ENCODE measurements at regions not wholly inside any gene's neighbourhood (a gene's known extent, or its start where the extent isn't known, plus 50 kb on each side); places are given as distances from the start of the nearest gene placed in this dataset.

- Histone ChIP-seq H3K9me3 (ENCODE audit: control insufficient read depth, low read depth, low read length) (no peaks in the 10 kb centered on the region), H3K27me3 (ENCODE audit: control insufficient read depth, insufficient read depth, low read length) (no peaks in the 10 kb centered on the region), H3K36me3 (ENCODE audit: control insufficient read depth, insufficient read depth, low read length) (no peaks in the 10 kb centered on the region), H3K4me3 (ENCODE audit: low read length) (no peak overlapping the region), H3K27ac (ENCODE audit: low read length) (no peak overlapping the region), H3K4me1 (ENCODE audit: control insufficient read depth, insufficient read depth, low read length) (no peaks in the 10 kb centered on the region)
- DNase-seq: no peak
Observed at GRCh38 chr15:66857694-66858093, 155.7 kb downstream of the SMAD6 start.

GRCh38 chr15:66858423-66859207 lies 156.6 kb downstream of the SMAD6 start:
- no peak for DNase-seq
- Histone ChIP-seq H3K4me1 (ENCODE audit: control insufficient read depth, insufficient read depth, low read length) (no peaks in the 10 kb centered on the region), H3K27me3 (ENCODE audit: control insufficient read depth, insufficient read depth, low read length) (no peaks in the 10 kb centered on the region), H3K36me3 (ENCODE audit: control insufficient read depth, insufficient read depth, low read length) (no peaks in the 10 kb centered on the region), H3K9me3 (ENCODE audit: control insufficient read depth, low read depth, low read length) (no peaks in the 10 kb centered on the region), H3K4me3 (ENCODE audit: low read length) (no peak overlapping the region), H3K27ac (ENCODE audit: low read length) (no peak overlapping the region)
- WGBS (ENCODE audit: insufficient coverage, low lambda C conversion rate): 93% methylated on average over 3 of the region's 7 CpGs

- Histone ChIP-seq H3K4me1 (ENCODE audit: control insufficient read depth, insufficient read depth, low read length) (no peaks in the 10 kb centered on the region), H3K36me3 (ENCODE audit: control insufficient read depth, insufficient read depth, low read length) (no peaks in the 10 kb centered on the region), H3K4me3 (ENCODE audit: low read length) (no peak overlapping the region), H3K9me3 (ENCODE audit: control insufficient read depth, low read depth, low read length) (no peaks in the 10 kb centered on the region), H3K27me3 (ENCODE audit: control insufficient read depth, insufficient read depth, low read length) (no peaks in the 10 kb centered on the region), H3K27ac (ENCODE audit: low read length) (no peak overlapping the region)
- no CpG with 5 or more reads among the region's 8 CpGs for WGBS (ENCODE audit: insufficient coverage, low lambda C conversion rate)
- no peak for DNase-seq
Observed at GRCh38 chr15:66859688-66860253, 157.7 kb downstream of the SMAD6 start.

- no peaks in the 10 kb centered on the region for H3K9me3 ChIP-seq (ENCODE audit: control insufficient read depth, low read depth, low read length)
- no CpG with 5 or more reads among the region's 3 CpGs for WGBS (ENCODE audit: insufficient coverage, low lambda C conversion rate)
- no peaks in the 10 kb centered on the region for H3K4me1 ChIP-seq (ENCODE audit: control insufficient read depth, insufficient read depth, low read length)
- H3K27ac ChIP-seq (ENCODE audit: low read length): no peak overlapping the region
- no peaks in the 10 kb centered on the region for H3K27me3 ChIP-seq (ENCODE audit: control insufficient read depth, insufficient read depth, low read length)
- no peaks in the 10 kb centered on the region for H3K36me3 ChIP-seq (ENCODE audit: control insufficient read depth, insufficient read depth, low read length)
- no peak overlapping the region for H3K4me3 ChIP-seq (ENCODE audit: low read length)
- DNase-seq: no peak
Observed at GRCh38 chr15:66860844-66861243, 158.8 kb downstream of the SMAD6 start.

- no peak overlapping the region for H3K27ac ChIP-seq (ENCODE audit: low read length)
- no peak overlapping the region for H3K4me3 ChIP-seq (ENCODE audit: low read length)
- no peaks in the 10 kb centered on the region for H3K36me3 ChIP-seq (ENCODE audit: control insufficient read depth, insufficient read depth, low read length)
- WGBS (ENCODE audit: insufficient coverage, low lambda C conversion rate): 92% methylated on average over 2 of the region's 10 CpGs
- H3K4me1 ChIP-seq (ENCODE audit: control insufficient read depth, insufficient read depth, low read length): no peaks in the 10 kb centered on the region
- H3K9me3 ChIP-seq (ENCODE audit: control insufficient read depth, low read depth, low read length): no peaks in the 10 kb centered on the region
- no peaks in the 10 kb centered on the region for H3K27me3 ChIP-seq (ENCODE audit: control insufficient read depth, insufficient read depth, low read length)
- no peak for DNase-seq
Observed at GRCh38 chr15:66862111-66862939, 160.3 kb downstream of the SMAD6 start.

GRCh38 chr15:66862940-66863335 lies 160.9 kb downstream of the SMAD6 start:
- Histone ChIP-seq H3K4me1 (ENCODE audit: control insufficient read depth, insufficient read depth, low read length) (no peaks in the 10 kb centered on the region), H3K27ac (ENCODE audit: low read length) (no peak overlapping the region), H3K9me3 (ENCODE audit: control insufficient read depth, low read depth, low read length) (no peaks in the 10 kb centered on the region), H3K4me3 (ENCODE audit: low read length) (no peak overlapping the region), H3K36me3 (ENCODE audit: control insufficient read depth, insufficient read depth, low read length) (no peaks in the 10 kb centered on the region), H3K27me3 (ENCODE audit: control insufficient read depth, insufficient read depth, low read length) (no peaks in the 10 kb centered on the region)
- WGBS (ENCODE audit: insufficient coverage, low lambda C conversion rate): no CpG with 5 or more reads among the region's 9 CpGs
- DNase-seq: peak; percentile 80 to 83

GRCh38 chr15:66863390-66864085 lies 161.5 kb downstream of the SMAD6 start:
- no peaks in the 10 kb centered on the region for H3K9me3 ChIP-seq (ENCODE audit: control insufficient read depth, low read depth, low read length)
- H3K36me3 ChIP-seq (ENCODE audit: control insufficient read depth, insufficient read depth, low read length): no peaks in the 10 kb centered on the region
- no peak for DNase-seq
- H3K27ac ChIP-seq (ENCODE audit: low read length): no peak overlapping the region
- no CpG with 5 or more reads among the region's 2 CpGs for WGBS (ENCODE audit: insufficient coverage, low lambda C conversion rate)
- no peak overlapping the region for H3K4me3 ChIP-seq (ENCODE audit: low read length)
- no peaks in the 10 kb centered on the region for H3K4me1 ChIP-seq (ENCODE audit: control insufficient read depth, insufficient read depth, low read length)
- H3K27me3 ChIP-seq (ENCODE audit: control insufficient read depth, insufficient read depth, low read length): no peaks in the 10 kb centered on the region

- Histone ChIP-seq H3K9me3 (ENCODE audit: control insufficient read depth, low read depth, low read length) (no peaks in the 10 kb centered on the region), H3K27ac (ENCODE audit: low read length) (no peak overlapping the region), H3K4me1 (ENCODE audit: control insufficient read depth, insufficient read depth, low read length) (no peaks in the 10 kb centered on the region), H3K27me3 (ENCODE audit: control insufficient read depth, insufficient read depth, low read length) (peaks cover 4% of the 10 kb centered on the region), H3K36me3 (ENCODE audit: control insufficient read depth, insufficient read depth, low read length) (no peaks in the 10 kb centered on the region), H3K4me3 (ENCODE audit: low read length) (no peak overlapping the region)
- no peak for DNase-seq
- no CpG with 5 or more reads among the region's 9 CpGs for WGBS (ENCODE audit: insufficient coverage, low lambda C conversion rate)
Observed at GRCh38 chr15:66864086-66864830, 162.2 kb downstream of the SMAD6 start.

- Histone ChIP-seq H3K27me3 (ENCODE audit: control insufficient read depth, insufficient read depth, low read length) (peaks cover 4% of the 10 kb centered on the region), H3K4me3 (ENCODE audit: low read length) (no peak overlapping the region), H3K9me3 (ENCODE audit: control insufficient read depth, low read depth, low read length) (no peaks in the 10 kb centered on the region), H3K27ac (ENCODE audit: low read length) (no peak overlapping the region), H3K36me3 (ENCODE audit: control insufficient read depth, insufficient read depth, low read length) (no peaks in the 10 kb centered on the region), H3K4me1 (ENCODE audit: control insufficient read depth, insufficient read depth, low read length) (no peaks in the 10 kb centered on the region)
- no CpG with 5 or more reads among the region's 4 CpGs for WGBS (ENCODE audit: insufficient coverage, low lambda C conversion rate)
- DNase-seq: no peak
Observed at GRCh38 chr15:66864871-66865281, 162.8 kb downstream of the SMAD6 start.

All from large intestine (tissue), 3 donors.